ENCODE measurements at regions not wholly inside any gene's neighbourhood (a gene's known extent, or its start where the extent isn't known, plus 50 kb on each side); places are given as distances from the start of the nearest gene placed in this dataset.

- Histone ChIP-seq H3K9me3 (ENCODE audit: control insufficient read depth, insufficient read depth, low read length) (peaks cover 10% of the 10 kb centered on the region), H4K20me1 (ENCODE audit: insufficient read depth, low read length) (no peaks in the 10 kb centered on the region), H3K14ac (replicated peaks; ENCODE audit: low read depth, low read length) (no peak overlapping the region), H3K4me3 (ENCODE audit: insufficient read depth, low read depth, low read length) (no peak overlapping the region), H2BK20ac (ENCODE audit: low read depth, low read length) (no peak overlapping the region), H4K8ac (ENCODE audit: low read depth in 2 of 2, low read length in 2 of 2) (no peak overlapping the region), H3K18ac (ENCODE audit: low read depth, low read length) (no peak overlapping the region), H3K23ac (ENCODE audit: low read depth, low read length) (no peak overlapping the region), H3K27ac (ENCODE audit: insufficient read depth, low read length) (no peak overlapping the region), H3K56ac (ENCODE audit: extremely low read depth, insufficient read depth, low read length) (no peak overlapping the region), H2AK9ac (replicated peaks; ENCODE audit: low read depth, low read length, poor library complexity) (no peak overlapping the region), H2AFZ (replicated peaks; ENCODE audit: low read length, poor library complexity) (no peak overlapping the region), H3K9me1 (ENCODE audit: insufficient read depth, low read length) (no peaks in the 10 kb centered on the region), H3K9ac (ENCODE audit: low read depth, low read length) (no peak overlapping the region), H2BK15ac (ENCODE audit: low read depth, low read length) (no peak overlapping the region), H3K36me3 (ENCODE audit: control insufficient read depth, insufficient read depth, low read length) (no peaks in the 10 kb centered on the region), H3K4me1 (ENCODE audit: control insufficient read depth, insufficient read depth, low read length) (no peaks in the 10 kb centered on the region), H2BK5ac (ENCODE audit: low read depth, low read length, poor library complexity, severe bottlenecking) (no peak overlapping the region), H3K4ac (ENCODE audit: low read depth, low read length) (no peak overlapping the region), H3K79me1 (ENCODE audit: low read depth in 1 of 2, low read length in 2 of 2) (no peaks in the 10 kb centered on the region), H3K4me2 (ENCODE audit: low read depth, low read length) (no peak overlapping the region), H2BK120ac (ENCODE audit: low read depth, low read length) (no peak overlapping the region), H3K27me3 (ENCODE audit: control insufficient read depth, insufficient read depth, low read length) (no peaks in the 10 kb centered on the region), H4K5ac (ENCODE audit: low read depth, low read length) (no peak overlapping the region), H4K91ac (ENCODE audit: insufficient read depth, low read depth, low read length) (no peak overlapping the region), H2AK5ac (ENCODE audit: low read depth, low read length) (no peak overlapping the region)
- intact Hi-C loops (cut with micrococcal nuclease) (no loop called here), dilution Hi-C loops (cut with HindIII; ENCODE audit: low sequenced_read_pairs, unreplicated experiment) (no loop called here), in situ Hi-C loops (cut with MboI; ENCODE audit: low sequenced_read_pairs) (no loop called here)
- ChIA-PET CTCF (no interaction called here), POLR2A (ENCODE audit: unreplicated experiment) (no interaction called here)
- TF ChIP-seq FOS (IDR thresholded peaks at IDR 0.05; ENCODE audit: low read depth, low read length) (no peak), SMC3 (IDR thresholded peaks at IDR 0.05; ENCODE audit: low read depth, low read length) (no peak), CEBPB (IDR thresholded peaks at IDR 0.05; ENCODE audit: low read depth, low read length) (no peak), RFX5 (IDR thresholded peaks at IDR 0.05; ENCODE audit: low read depth, low read length) (no peak), MAZ (IDR thresholded peaks at IDR 0.05; ENCODE audit: borderline replicate concordance, low read depth, low read length) (no peak), USF2 (IDR thresholded peaks at IDR 0.05; ENCODE audit: low read depth, low read length) (no peak), MAFK (IDR thresholded peaks at IDR 0.05; ENCODE audit: low read depth, low read length) (no peak), RCOR1 (IDR thresholded peaks at IDR 0.05; ENCODE audit: insufficient replicate concordance, low read length) (no peak), MXI1 (IDR thresholded peaks at IDR 0.05; ENCODE audit: borderline replicate concordance, low read depth, low read length) (no peak), BHLHE40 (IDR thresholded peaks at IDR 0.05; ENCODE audit: low read depth, low read length) (no peak), NFE2L2 (IDR thresholded peaks at IDR 0.05; ENCODE audit: low read depth, low read length) (no peak), CHD1 (IDR thresholded peaks at IDR 0.05; ENCODE audit: low read depth, low read length) (no peak), RAD21 (IDR thresholded peaks at IDR 0.05; ENCODE audit: low read length) (no peak)
- BruUV-seq (replicated peaks), result no TSS peak
- WGBS, 2 experiments (ENCODE audit: extremely low coverage in 2 of 2, insufficient read length in 1 of 2), result 29% methylated on average over 1 of the region's 4 CpGs; no CpG with 5 or more reads in 1 of the 2 experiments
- no peak for ATAC-seq (ENCODE audit: low read depth)
- DNase-seq, result no peak
These were observed 327.5 kb upstream of the FRG1 start for GRCh38 chr4:189613207-189613606.

Data from IMR-90 (cell line).